ENCODE measurements at regions not wholly inside any gene's neighbourhood (a gene's known extent, or its start where the extent isn't known, plus 50 kb on each side); places are given as distances from the start of the nearest gene placed in this dataset.

DNA sequence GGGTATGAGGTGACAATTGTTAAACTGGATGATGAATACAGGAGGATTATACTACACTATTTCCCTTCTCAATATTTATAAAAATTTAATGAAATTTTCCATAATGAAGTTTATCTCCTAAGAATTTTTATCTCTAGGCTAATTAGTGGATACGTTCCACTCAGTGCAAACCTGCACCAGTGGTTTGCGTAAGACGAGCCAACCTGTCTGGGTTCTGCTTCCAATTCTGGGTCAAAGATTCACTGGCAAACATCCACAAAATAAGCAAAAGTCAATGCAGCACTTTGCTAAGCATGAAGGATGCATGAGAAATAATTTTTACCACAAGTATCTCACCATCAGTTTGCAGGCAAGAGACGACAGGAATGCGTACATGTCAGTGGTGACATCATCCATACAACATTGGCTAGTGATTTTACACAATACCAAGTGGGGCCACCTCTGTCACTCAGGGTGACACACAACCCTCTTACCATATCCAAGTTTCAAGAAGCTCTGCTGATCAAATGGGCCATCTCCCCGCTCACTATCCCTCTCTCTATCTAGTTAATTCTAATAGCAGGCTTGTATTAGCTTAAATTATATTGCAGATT lies 51.7 kb downstream of the FAM50B start:
- no peak overlapping the region for H3K4me3 ChIP-seq (replicated peaks in 1 of 3)
- 94% methylated on average over 6 of the region's 6 CpGs for WGBS, 2 donors
- H3K36me3 ChIP-seq = no peaks in the 10 kb centered on the region
- H3K27ac ChIP-seq = no peak overlapping the region
- H3K9me3 ChIP-seq = no peaks in the 10 kb centered on the region
- no peak for DNase-seq
- intact Hi-C loops (cut with DNase I) = no loop called here
- TF ChIP-seq POLR2A (IDR thresholded peaks at IDR 0.05) = no peak
- TF ChIP-seq, protein P1, sequence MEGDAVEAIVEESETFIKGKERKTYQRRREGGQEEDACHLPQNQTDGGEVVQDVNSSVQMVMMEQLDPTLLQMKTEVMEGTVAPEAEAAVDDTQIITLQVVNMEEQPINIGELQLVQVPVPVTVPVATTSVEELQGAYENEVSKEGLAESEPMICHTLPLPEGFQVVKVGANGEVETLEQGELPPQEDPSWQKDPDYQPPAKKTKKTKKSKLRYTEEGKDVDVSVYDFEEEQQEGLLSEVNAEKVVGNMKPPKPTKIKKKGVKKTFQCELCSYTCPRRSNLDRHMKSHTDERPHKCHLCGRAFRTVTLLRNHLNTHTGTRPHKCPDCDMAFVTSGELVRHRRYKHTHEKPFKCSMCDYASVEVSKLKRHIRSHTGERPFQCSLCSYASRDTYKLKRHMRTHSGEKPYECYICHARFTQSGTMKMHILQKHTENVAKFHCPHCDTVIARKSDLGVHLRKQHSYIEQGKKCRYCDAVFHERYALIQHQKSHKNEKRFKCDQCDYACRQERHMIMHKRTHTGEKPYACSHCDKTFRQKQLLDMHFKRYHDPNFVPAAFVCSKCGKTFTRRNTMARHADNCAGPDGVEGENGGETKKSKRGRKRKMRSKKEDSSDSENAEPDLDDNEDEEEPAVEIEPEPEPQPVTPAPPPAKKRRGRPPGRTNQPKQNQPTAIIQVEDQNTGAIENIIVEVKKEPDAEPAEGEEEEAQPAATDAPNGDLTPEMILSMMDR (IDR thresholded peaks at IDR 0.05) = no peak
- peaks cover under 1 to 9% of the 10 kb centered on the region in 2 donors for H3K4me1 ChIP-seq
- H3K27me3 ChIP-seq = no peaks in the 10 kb centered on the region

DNA sequence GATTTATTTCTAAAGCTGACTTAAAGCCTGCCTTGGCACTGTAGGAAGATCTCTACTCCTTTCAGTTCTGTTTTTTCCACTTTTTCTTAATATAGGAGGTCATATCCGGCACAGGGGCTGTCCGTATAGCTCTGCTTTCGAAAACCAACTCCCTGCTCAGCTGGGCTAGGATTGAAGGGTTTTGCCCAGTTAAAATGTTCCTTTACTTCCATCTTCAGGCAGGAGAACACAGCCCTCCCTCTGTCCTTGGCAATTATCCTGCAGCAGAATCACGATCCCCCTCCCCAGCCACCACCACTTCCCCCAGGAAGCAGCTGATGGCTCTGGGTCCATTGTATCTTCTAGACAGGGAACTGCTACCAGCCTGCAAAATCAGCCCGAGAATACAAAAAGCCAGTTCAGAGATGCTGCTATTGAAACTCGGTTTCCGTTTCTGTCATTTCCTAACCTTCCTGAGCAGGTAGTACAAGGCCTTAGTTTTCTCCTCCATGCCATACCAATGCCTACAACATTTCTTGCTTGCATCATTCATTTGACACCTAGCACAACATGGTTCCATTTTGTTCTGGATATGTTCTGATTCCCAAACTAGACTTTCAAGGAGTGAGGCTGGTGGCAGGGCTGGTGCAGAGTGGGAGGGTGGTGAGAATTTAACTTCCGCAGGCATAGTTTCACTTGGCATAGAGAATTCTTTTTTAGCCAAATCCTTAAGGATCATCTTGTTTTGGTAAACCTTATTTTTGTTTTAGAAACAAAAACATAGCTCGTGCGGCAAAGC lies 53.9 kb downstream of the FAM50B start:
- intact Hi-C loops (cut with DNase I) = no loop called here
- H3K27me3 ChIP-seq = no peaks in the 10 kb centered on the region
- DNase-seq = no peak
- peaks cover 0 to 9% of the 10 kb centered on the region in 2 donors for H3K4me1 ChIP-seq
- no peak overlapping the region for H3K27ac ChIP-seq
- no peak overlapping the region for H3K4me3 ChIP-seq (replicated peaks in 1 of 3)
- no peak for TF ChIP-seq POLR2A (IDR thresholded peaks at IDR 0.05)
- TF ChIP-seq, protein P1 (IDR thresholded peaks at IDR 0.05) = no peak
- no peaks in the 10 kb centered on the region for H3K9me3 ChIP-seq
- WGBS, 2 donors = 81 to 87% methylated on average over 10 of the region's 10 CpGs
- H3K36me3 ChIP-seq = no peaks in the 10 kb centered on the region

DNA sequence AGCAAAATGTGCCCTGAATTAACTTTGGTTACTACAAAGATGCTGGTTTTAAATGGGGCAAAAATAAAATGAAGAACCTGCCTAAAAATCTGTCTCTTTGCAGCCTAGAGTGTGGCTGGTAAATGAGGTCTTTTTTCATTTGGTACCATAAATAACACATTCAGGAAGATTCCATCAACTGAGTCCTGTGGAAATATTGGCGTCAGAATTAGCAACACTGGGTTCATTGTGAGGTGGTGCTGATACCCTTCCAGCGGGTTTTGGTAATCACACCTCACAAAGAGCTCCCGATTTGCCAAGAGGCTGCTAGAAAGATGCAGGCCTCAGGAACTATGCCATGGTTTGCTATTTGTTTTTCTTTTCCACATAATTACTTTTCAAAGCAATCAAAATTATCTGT lies 55.3 kb downstream of the FAM50B start:
- no peak for DNase-seq
- H3K4me1 ChIP-seq = peaks cover 0 to 9% of the 10 kb centered on the region in 2 donors
- intact Hi-C loops (cut with DNase I) = no loop called here
- H3K27me3 ChIP-seq = no peaks in the 10 kb centered on the region
- no peak overlapping the region for H3K4me3 ChIP-seq (replicated peaks in 1 of 3)
- no peaks in the 10 kb centered on the region for H3K9me3 ChIP-seq
- WGBS, 2 donors = 91% methylated on average over 3 of the region's 3 CpGs
- H3K27ac ChIP-seq = no peak overlapping the region
- no peak for TF ChIP-seq POLR2A (IDR thresholded peaks at IDR 0.05)
- TF ChIP-seq, protein P1 (IDR thresholded peaks at IDR 0.05) = no peak
- H3K36me3 ChIP-seq = no peaks in the 10 kb centered on the region

DNA sequence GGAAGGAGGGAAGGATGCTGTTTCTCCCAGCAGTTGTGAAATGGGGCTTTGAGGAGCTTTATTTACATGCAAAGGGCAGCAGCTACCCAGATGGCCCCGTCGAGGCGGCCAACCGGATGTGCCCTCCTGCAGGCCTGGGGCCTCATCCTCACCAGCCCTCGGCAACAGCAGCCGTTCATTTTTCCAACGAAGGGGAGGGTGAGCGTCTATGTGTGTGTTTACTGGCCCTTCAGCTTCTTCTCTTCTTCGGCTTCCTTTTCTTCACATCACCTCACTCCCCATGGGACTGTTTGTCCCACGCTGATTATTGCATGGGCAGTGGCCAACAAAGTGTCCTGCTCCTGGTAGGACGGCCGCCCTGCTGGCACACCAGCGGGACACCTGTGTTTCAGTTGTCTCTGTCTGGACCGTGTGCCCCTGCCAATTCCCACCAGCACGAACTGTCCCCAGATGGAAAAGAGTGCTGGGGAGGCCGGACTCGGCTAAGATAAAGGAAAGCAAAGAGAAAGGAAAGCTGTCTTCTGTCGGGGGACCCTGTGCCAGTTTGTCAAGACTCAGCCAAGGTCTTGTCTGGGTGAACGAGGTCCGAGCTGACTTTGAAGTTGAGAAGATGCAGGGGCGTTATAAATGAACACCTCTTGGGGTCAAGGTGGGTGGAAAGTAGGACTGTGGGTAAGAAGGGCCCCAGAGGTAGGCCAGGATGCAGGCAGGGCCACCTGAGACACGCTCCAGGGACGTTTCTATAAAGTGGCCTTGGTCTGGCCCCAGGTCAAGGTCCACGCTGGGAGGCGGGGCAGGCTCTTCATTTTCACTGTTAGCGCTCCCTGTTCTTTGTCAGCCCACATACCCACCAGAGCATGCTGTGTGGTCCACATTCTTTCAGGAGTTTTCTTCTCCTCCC lies 57.0 kb downstream of the FAM50B start:
- Histone ChIP-seq H3K27ac (no peak overlapping the region), H3K27me3 (no peaks in the 10 kb centered on the region), H3K36me3 (no peaks in the 10 kb centered on the region), H3K9me3 (no peaks in the 10 kb centered on the region), H3K4me1 (peaks cover 3% of the 10 kb centered on the region in 2 donors), H3K4me3 (replicated peaks in 1 of 3) (no peak overlapping the region)
- 78 to 80% methylated on average over 26 of the region's 26 CpGs for WGBS, 2 donors
- TF ChIP-seq POLR2A (IDR thresholded peaks at IDR 0.05) = no peak
- TF ChIP-seq, protein P1 (IDR thresholded peaks at IDR 0.05) = no peak
- intact Hi-C loops (cut with DNase I) = no loop called here
- DNase-seq = no peak
